HL-60/S4 treated with phorbol 12-myristate 13-acetate at 8.2 ng/mL for 4 days and 3 days (cell line): ENCODE measurements at regions not wholly inside any gene's neighbourhood (a gene's known extent, or its start where the extent isn't known, plus 50 kb on each side); places are given as distances from the start of the nearest gene placed in this dataset.
"Not testable (repeated sequence)": the region's sequence is repeated elsewhere in the genome, so short reads cannot be mapped to it uniquely, and the experiment has no call there.

Experiments
- in situ Hi-C: fragments of 300-500 bp; cut with MboI; formaldehyde crosslinking; loops from 2 replicates; pipeline ENCODE4 v1.15.0; 2022; ENCODE audit warnings: low sequenced_read_pairs

GRCh38 chr2:236345081-236345714 lies 81.0 kb upstream of the ASB18 start:
- in situ Hi-C loops = loop anchor here (10.0 kb wide), 1 partner anchor 730 kb away; no protein-coding TSS in a partner anchor

GRCh38 chr2:236346366-236346765 lies 82.2 kb upstream of the ASB18 start:
- in situ Hi-C loops = loop anchor here (10.0 kb wide), 1 partner anchor 728 kb away; no protein-coding TSS in a partner anchor

- in situ Hi-C loops = loop anchor here (10.0 kb wide), 1 partner anchor 727 kb away; no protein-coding TSS in a partner anchor
Observed at GRCh38 chr2:236348279-236348678, 84.1 kb upstream of the ASB18 start.

- in situ Hi-C loops = loop anchor here (10.0 kb wide), 1 partner anchor 726 kb away; no protein-coding TSS in a partner anchor
Observed at GRCh38 chr2:236348976-236349375, 84.8 kb upstream of the ASB18 start.

GRCh38 chr2:236350426-236350825 lies 86.2 kb upstream of the ASB18 start:
- in situ Hi-C loops = no loop called here

- in situ Hi-C loops = no loop called here
Observed at GRCh38 chr2:236351966-236352525, 87.8 kb upstream of the ASB18 start.

- in situ Hi-C loops = no loop called here
Observed at GRCh38 chr2:236352761-236353593, 88.8 kb upstream of the ASB18 start.

GRCh38 chr2:236353594-236353942 lies 89.4 kb upstream of the ASB18 start:
- in situ Hi-C loops = no loop called here

- in situ Hi-C loops = no loop called here
Observed at GRCh38 chr2:236354056-236354940, 90.1 kb upstream of the ASB18 start.

GRCh38 chr2:236354973-236355595 lies 90.9 kb upstream of the ASB18 start:
- in situ Hi-C loops = no loop called here

- in situ Hi-C loops = no loop called here
Observed at GRCh38 chr2:236355911-236356310, 91.7 kb upstream of the ASB18 start.

GRCh38 chr2:236356321-236356720 lies 92.1 kb upstream of the ASB18 start:
- in situ Hi-C loops = not testable (repeated sequence)

GRCh38 chr2:236358482-236358881 lies 94.3 kb upstream of the ASB18 start:
- in situ Hi-C loops = not testable (repeated sequence)

- in situ Hi-C loops = no loop called here
Observed at GRCh38 chr2:236359426-236360045, 95.3 kb upstream of the ASB18 start.

GRCh38 chr2:236360496-236360895 lies 96.3 kb upstream of the ASB18 start:
- in situ Hi-C loops = no loop called here

- in situ Hi-C loops = no loop called here
Observed at GRCh38 chr2:236363711-236364277, 99.6 kb upstream of the ASB18 start.

- in situ Hi-C loops = no loop called here
Observed at GRCh38 chr2:236365258-236366048, 101.2 kb upstream of the ASB18 start.

- in situ Hi-C loops = no loop called here
Observed at GRCh38 chr2:236366049-236366387, 101.8 kb upstream of the ASB18 start.

- in situ Hi-C loops = no loop called here
Observed at GRCh38 chr2:236366397-236366796, 102.2 kb upstream of the ASB18 start.
